ENCODE measurements at regions not wholly inside any gene's neighbourhood (a gene's known extent, or its start where the extent isn't known, plus 50 kb on each side); places are given as distances from the start of the nearest gene placed in this dataset.
A peak's percentile ranks its signal among the peaks of the same experiment; 100 is the strongest.

DNA sequence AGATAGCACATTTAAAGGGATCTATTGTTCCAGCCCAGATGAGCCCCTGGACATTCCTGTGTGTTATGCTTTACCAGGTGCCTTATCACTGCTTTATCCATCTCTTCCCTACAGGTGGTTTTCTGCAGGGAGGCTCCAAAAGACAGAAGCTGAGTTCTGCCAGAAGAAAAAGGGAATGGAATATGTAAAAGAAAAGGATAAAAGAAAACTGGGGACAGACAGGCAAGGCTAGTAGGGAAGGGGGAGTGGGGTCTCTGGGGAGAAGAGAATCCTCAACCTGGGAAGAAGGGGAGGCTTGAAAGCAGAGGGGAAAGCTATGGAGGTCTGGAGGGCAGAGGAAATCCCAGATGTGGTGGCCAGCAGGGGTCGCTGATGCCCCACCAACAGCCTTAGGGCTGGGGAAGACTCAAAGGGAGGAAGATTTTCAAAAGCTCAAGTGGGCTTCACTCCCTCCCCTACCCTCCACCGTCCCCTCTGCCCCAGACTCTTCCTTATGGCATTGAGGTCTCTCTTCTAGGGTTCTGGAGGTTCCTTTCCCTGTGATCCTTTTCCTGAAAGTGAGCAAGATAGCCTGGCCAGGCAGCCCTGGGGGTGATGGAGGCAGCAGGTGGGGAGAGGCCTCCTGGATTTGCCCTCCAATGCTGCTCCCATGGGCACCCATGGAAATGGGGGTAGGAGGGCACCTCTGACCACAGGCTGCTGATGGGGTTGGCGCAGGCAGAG lies 178.1 kb upstream of the PKDCC start:
- Histone ChIP-seq H3K4me3 (no peak overlapping the region), H3K36me3 (no peaks in the 10 kb centered on the region), H3K4me1 (no peaks in the 10 kb centered on the region), H3K27ac (no peak overlapping the region), H3K27me3 (no peaks in the 10 kb centered on the region), H3K9me3 (no peaks in the 10 kb centered on the region)
- TF ChIP-seq, protein P1, sequence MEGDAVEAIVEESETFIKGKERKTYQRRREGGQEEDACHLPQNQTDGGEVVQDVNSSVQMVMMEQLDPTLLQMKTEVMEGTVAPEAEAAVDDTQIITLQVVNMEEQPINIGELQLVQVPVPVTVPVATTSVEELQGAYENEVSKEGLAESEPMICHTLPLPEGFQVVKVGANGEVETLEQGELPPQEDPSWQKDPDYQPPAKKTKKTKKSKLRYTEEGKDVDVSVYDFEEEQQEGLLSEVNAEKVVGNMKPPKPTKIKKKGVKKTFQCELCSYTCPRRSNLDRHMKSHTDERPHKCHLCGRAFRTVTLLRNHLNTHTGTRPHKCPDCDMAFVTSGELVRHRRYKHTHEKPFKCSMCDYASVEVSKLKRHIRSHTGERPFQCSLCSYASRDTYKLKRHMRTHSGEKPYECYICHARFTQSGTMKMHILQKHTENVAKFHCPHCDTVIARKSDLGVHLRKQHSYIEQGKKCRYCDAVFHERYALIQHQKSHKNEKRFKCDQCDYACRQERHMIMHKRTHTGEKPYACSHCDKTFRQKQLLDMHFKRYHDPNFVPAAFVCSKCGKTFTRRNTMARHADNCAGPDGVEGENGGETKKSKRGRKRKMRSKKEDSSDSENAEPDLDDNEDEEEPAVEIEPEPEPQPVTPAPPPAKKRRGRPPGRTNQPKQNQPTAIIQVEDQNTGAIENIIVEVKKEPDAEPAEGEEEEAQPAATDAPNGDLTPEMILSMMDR (IDR thresholded peaks at IDR 0.05) = peak; percentile 86 to 93 (median 90)
- TF ChIP-seq POLR2A (IDR thresholded peaks at IDR 0.05) = no peak
- intact Hi-C loops (cut with DNase I; ENCODE audit: low total_unique reads) = loop anchor here (5.0 kb wide), 1 partner anchor 218 kb away; no protein-coding TSS in a partner anchor
- peak; percentile 78 to 86 for DNase-seq

DNA sequence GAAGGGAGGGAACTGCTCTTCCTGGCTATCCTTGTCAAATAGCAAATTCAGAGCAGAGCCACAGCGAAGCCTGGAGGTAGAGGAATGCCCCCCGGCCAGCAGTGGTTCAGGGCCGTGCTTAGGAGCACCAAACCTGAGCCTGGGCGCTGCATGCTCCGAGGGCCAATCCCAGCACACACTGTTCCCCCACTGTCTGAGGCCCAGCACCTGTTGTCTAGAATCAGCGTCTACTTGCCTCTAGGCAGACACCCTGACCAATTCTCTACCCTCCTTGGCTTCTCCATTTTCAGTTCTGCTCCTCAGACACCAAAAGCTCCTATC lies 177.6 kb upstream of the PKDCC start:
- H3K4me3 ChIP-seq = no peak overlapping the region
- DNase-seq = no peak
- no peaks in the 10 kb centered on the region for H3K4me1 ChIP-seq
- H3K9me3 ChIP-seq = no peaks in the 10 kb centered on the region
- H3K36me3 ChIP-seq = no peaks in the 10 kb centered on the region
- TF ChIP-seq, protein P1 (IDR thresholded peaks at IDR 0.05) = no peak
- TF ChIP-seq POLR2A (IDR thresholded peaks at IDR 0.05) = no peak
- intact Hi-C loops (cut with DNase I; ENCODE audit: low total_unique reads) = no loop called here
- no peaks in the 10 kb centered on the region for H3K27me3 ChIP-seq
- H3K27ac ChIP-seq = no peak overlapping the region

DNA sequence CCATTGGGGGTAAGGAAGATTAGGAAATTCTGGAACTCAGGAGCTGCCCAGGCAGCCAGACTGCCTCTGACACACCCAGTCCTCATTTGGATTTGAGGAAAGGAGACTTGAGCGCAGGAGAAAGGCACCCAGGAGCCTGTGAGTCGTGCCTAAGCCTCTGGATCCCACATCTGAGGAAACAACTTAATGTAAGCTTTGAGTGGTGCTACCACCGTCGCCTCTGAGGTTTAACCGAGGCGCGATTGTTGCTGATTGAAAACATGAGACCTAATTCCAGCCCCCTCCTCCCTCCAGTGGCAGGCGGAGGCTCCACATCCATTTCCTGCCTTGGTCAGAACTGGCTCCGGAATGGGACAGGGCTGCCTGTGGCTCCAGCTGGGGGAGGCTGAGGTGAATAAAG lies 176.7 kb upstream of the PKDCC start:
- Histone ChIP-seq H3K27me3 (no peaks in the 10 kb centered on the region), H3K4me3 (no peak overlapping the region), H3K9me3 (no peaks in the 10 kb centered on the region), H3K4me1 (no peaks in the 10 kb centered on the region), H3K36me3 (no peaks in the 10 kb centered on the region), H3K27ac (no peak overlapping the region)
- DNase-seq = no peak
- intact Hi-C loops (cut with DNase I; ENCODE audit: low total_unique reads) = no loop called here
- TF ChIP-seq, protein P1 (IDR thresholded peaks at IDR 0.05) = peak in 2 of 4 experiments; percentile 19 to 34
- no peak for TF ChIP-seq POLR2A (IDR thresholded peaks at IDR 0.05)

DNA sequence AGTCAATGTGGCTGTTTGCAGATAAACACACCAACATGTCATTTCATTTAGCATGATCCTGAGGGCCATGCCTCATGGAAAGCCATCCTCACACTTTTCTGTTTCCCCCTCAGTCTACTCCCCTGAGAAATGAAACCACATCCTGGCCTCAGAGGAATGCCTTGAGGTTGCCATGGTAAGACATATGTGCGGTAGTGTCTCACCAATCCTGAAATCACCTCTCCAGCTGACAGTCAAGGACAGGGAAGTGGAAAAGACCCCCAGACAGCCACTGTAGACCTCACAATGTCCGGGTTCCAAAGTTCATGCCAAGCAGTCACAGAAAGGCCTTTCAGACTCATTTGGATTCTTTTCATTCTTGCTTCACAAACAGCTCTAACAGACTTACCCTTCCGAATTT lies 175.2 kb upstream of the PKDCC start:
- Histone ChIP-seq H3K27me3 (no peaks in the 10 kb centered on the region), H3K4me3 (no peak overlapping the region), H3K4me1 (no peaks in the 10 kb centered on the region), H3K9me3 (no peaks in the 10 kb centered on the region), H3K27ac (no peak overlapping the region), H3K36me3 (no peaks in the 10 kb centered on the region)
- TF ChIP-seq POLR2A (IDR thresholded peaks at IDR 0.05) = no peak
- TF ChIP-seq, protein P1 (IDR thresholded peaks at IDR 0.05) = no peak
- intact Hi-C loops (cut with DNase I; ENCODE audit: low total_unique reads) = no loop called here
- DNase-seq = no peak

DNA sequence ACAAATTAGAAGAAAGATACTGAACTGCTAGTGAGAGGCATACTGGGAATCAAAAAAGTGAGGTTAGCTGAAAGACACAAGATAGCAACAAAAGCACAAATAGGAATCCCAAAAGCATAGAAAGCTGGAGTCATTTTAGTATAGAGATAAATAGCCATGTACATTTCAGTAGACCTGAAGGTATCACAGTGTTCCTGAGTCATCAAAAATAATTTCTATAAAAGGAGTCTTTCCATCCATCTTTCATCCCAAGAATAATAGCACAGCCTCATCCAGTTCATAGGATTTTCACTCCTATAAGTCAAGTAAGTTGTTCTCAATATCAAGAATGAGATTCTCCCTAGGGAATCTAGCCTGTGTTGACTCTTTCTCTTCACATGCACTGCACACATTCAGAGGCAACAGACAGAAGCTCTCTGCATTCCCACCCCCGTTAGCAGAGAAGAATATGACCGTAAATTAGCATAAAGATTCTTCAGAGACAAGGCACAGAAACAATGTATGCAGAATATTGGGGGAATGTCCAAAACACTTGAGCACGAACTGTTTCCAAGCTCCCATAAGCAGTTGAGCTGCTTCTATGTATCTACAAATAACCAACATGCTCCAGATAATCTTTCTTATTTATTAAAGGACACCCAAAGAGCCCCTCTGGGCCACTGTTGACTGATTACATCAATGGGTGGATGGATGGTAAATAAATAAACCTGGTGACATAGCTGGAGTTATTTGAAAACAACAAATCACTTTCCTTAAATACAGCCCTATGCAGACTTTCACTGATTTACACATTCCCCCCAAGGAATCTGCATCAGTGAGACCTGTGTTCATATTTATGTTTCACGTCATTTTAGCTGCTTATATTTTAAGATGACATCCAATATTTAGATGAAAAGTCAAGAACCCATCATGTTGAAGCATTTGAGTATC lies 174.5 kb upstream of the PKDCC start:
- TF ChIP-seq, protein P1 (IDR thresholded peaks at IDR 0.05) = no peak
- TF ChIP-seq POLR2A (IDR thresholded peaks at IDR 0.05) = no peak
- Histone ChIP-seq H3K27ac (no peak overlapping the region), H3K4me3 (no peak overlapping the region), H3K4me1 (no peaks in the 10 kb centered on the region), H3K27me3 (no peaks in the 10 kb centered on the region), H3K36me3 (no peaks in the 10 kb centered on the region), H3K9me3 (no peaks in the 10 kb centered on the region)
- no peak for DNase-seq
- intact Hi-C loops (cut with DNase I; ENCODE audit: low total_unique reads) = no loop called here

Measured in uterus (tissue), 3 donors.